Lung (tissue), 11 donors: ENCODE measurements at regions not wholly inside any gene's neighbourhood (a gene's known extent, or its start where the extent isn't known, plus 50 kb on each side); places are given as distances from the start of the nearest gene placed in this dataset.
"Not testable (repeated sequence)": the region's sequence is repeated elsewhere in the genome, so short reads cannot be mapped to it uniquely, and the experiment has no call there.

Source experiments
- ATAC-seq: fragments of 200-7000 bp; cut with Tn5 transposase; one replicate; pipeline ENCODE4 v1.9.1; 2020; ENCODE audit warnings: moderate number of reproducible peaks; ENCODE audit not compliant: insufficient read depth, low FRiP score
- DNase-seq, 3 donors: peaks; one replicate each; pipeline ENCODE4 v3.0.0-alpha.2; 2013 to 2017
- H3K27ac ChIP-seq, 2 donors: one replicate each; pipeline ENCODE4 v1.5.1; 2013; ENCODE audit warnings: mild to moderate bottlenecking in 2 of 2, moderate library complexity in 2 of 2, control low read depth in 1 of 2, inconsistent platforms in 1 of 2, low read depth in 1 of 2, low read length in 1 of 2
- H3K27me3 ChIP-seq, 3 donors: one replicate each; pipeline ENCODE4 v1.5.1; 2013; ENCODE audit warnings: low read length in 2 of 3; ENCODE audit not compliant: control insufficient read depth in 3 of 3, insufficient read depth in 3 of 3
- H3K36me3 ChIP-seq, 4 donors: one replicate each; pipeline ENCODE4 v1.5.1; 2013; ENCODE audit warnings: low read length in 4 of 4, mild to moderate bottlenecking in 1 of 4, moderate library complexity in 1 of 4; ENCODE audit not compliant: control insufficient read depth in 4 of 4, insufficient read depth in 4 of 4
- H3K4me1 ChIP-seq, 5 donors: one replicate each; pipeline ENCODE4 v1.5.1; 2013; ENCODE audit warnings: low read length in 5 of 5, mild to moderate bottlenecking in 2 of 5, moderate library complexity in 1 of 5; ENCODE audit not compliant: control insufficient read depth in 5 of 5, insufficient read depth in 5 of 5
- H3K4me3 ChIP-seq: one replicate; pipeline ENCODE4 v1.5.1; 2013; ENCODE audit warnings: mild to moderate bottlenecking, control low read depth, moderate library complexity
- H3K9ac ChIP-seq, 2 donors: one replicate each; pipeline ENCODE4 v1.5.1; 2013; ENCODE audit warnings: low read length in 2 of 2, control low read depth in 1 of 2; ENCODE audit not compliant: insufficient read depth in 1 of 2
- H3K9me3 ChIP-seq, 4 donors: one replicate each; pipeline ENCODE4 v1.5.1; 2013; ENCODE audit warnings: low read length in 3 of 4, mild to moderate bottlenecking in 1 of 4, moderate library complexity in 1 of 4; ENCODE audit not compliant: control insufficient read depth in 4 of 4, insufficient read depth in 3 of 4
- WGBS, 2 donors: extraction: QIAGEN DNeasy Blood & Tissue Kit; methylation state at CpG; one replicate each; pipeline ENCODE4 v1.1.7; 2013; 5-methylcytosine and 5-hydroxymethylcytosine counted together
- TF ChIP-seq, protein P1 (sequence below): IDR thresholded peaks from 2 replicates; pipeline ENCODE4 v1.5.1; 2012; ENCODE audit warnings: mild to moderate bottlenecking; ENCODE audit errors: control extremely low read depth, extremely low read depth
- donor health status: control.
- donor health status: control.
- donor health status: Bipolar disorder and iron deficiency.
- donor health status: healthy.
- donor health status: DM: yes; HTN: yes; CAD: no.

DNA sequence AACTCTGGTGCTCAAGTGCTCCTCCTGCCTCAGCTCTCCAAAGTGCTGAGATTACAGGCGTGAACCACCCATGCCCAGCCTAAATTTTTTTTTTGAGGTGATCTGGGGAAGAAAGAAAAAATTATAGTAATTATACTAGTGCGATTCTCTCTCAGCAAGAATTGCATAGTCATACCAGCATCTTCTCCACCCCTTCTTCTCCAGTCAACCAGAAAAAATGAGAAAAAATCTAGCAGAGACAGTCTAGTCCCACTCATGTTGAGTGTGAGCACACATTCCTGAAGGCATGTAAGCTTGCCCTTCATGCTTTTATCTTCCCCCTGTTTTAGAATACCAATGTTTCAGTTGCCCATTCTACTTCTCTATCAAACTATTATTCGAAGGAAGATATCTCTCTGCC, 207.6 kb downstream of the S1PR1 start:
- TF ChIP-seq, protein P1, sequence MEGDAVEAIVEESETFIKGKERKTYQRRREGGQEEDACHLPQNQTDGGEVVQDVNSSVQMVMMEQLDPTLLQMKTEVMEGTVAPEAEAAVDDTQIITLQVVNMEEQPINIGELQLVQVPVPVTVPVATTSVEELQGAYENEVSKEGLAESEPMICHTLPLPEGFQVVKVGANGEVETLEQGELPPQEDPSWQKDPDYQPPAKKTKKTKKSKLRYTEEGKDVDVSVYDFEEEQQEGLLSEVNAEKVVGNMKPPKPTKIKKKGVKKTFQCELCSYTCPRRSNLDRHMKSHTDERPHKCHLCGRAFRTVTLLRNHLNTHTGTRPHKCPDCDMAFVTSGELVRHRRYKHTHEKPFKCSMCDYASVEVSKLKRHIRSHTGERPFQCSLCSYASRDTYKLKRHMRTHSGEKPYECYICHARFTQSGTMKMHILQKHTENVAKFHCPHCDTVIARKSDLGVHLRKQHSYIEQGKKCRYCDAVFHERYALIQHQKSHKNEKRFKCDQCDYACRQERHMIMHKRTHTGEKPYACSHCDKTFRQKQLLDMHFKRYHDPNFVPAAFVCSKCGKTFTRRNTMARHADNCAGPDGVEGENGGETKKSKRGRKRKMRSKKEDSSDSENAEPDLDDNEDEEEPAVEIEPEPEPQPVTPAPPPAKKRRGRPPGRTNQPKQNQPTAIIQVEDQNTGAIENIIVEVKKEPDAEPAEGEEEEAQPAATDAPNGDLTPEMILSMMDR, result no peak
- no peak for DNase-seq
- no peak overlapping the region for H3K27ac ChIP-seq
- peaks cover 0 to 14% (median 10%) of the 10 kb centered on the region in 5 donors for H3K4me1 ChIP-seq
- no peak for ATAC-seq
- no peak overlapping the region for H3K4me3 ChIP-seq
- WGBS, 2 donors, result 88 to 94% methylated on average over 3 of the region's 3 CpGs
- H3K36me3 ChIP-seq, result no peaks in the 10 kb centered on the region
- H3K9me3 ChIP-seq, result no peaks in the 10 kb centered on the region
- no peaks in the 10 kb centered on the region for H3K27me3 ChIP-seq
- H3K9ac ChIP-seq, result no peak overlapping the region

DNA sequence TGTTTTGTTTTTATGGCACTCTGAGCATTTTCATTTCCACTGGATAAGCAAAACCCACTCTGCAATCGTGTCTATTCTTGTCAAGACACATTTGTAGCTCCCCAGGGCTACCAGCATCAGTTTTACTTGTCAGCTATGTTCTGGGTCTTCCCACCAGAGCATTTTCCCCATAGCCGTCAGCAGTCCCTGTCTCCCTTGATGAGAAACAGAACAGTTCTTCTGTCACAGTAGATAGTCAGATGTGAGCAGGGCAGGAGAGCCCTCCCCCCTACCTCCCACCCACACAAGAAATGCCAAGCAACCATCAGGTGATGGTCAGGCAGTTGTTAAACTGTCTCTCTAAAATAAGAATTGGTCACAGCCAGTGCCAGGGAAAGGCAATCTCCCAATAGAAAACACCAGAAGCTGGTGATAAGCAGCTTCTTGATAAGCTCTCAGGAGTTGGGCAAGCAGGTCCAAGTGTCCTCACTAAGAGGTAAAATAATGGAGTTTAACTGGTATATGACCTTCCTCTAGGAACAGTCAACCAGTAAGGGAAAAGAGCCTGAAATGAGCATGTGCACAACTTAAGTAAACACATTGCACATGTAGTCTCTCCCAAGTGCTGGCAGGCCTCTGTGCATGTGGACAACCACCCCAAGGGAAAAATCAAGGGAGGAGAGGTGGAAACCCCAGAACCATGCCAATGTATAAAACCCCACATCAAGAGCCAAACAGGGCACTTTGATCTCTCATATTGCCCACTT, 208.2 kb downstream of the S1PR1 start:
- Histone ChIP-seq H3K4me3 (no peak overlapping the region), H3K9ac (no peak overlapping the region), H3K36me3 (no peaks in the 10 kb centered on the region), H3K9me3 (no peaks in the 10 kb centered on the region), H3K4me1 (peaks cover 0 to 8% (median 7%) of the 10 kb centered on the region in 5 donors), H3K27ac (no peak overlapping the region), H3K27me3 (no peaks in the 10 kb centered on the region)
- TF ChIP-seq, protein P1, result no peak
- ATAC-seq (no peak), DNase-seq (no peak)
- 65 to 72% methylated on average over 2 of the region's 2 CpGs for WGBS, 2 donors

DNA sequence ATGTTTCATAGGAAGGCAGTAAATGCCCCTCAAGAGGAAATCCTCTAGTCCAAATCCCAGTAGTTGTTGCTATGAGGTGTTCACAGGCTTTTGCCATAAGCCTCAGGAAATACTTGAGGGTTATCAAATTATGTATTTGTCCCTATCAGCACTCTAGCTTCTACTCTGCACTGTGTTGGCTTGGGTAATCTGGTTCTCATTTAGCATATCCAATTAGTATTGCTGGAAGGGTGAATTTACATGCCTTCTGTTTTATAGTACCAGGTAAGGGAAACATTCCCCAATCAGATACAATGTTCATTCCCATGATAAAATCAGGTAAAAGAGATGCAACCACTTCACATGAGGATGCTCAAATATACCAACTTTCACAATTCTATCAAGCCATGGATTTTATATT, 211.2 kb downstream of the S1PR1 start:
- Histone ChIP-seq H3K9me3 (no peaks in the 10 kb centered on the region), H3K4me3 (no peak overlapping the region), H3K9ac (no peak overlapping the region), H3K36me3 (no peaks in the 10 kb centered on the region), H3K27me3 (no peaks in the 10 kb centered on the region), H3K4me1 (no peaks in the 10 kb centered on the region), H3K27ac (no peak overlapping the region)
- no peak for ATAC-seq
- TF ChIP-seq, protein P1, result no peak
- no peak for DNase-seq

DNA sequence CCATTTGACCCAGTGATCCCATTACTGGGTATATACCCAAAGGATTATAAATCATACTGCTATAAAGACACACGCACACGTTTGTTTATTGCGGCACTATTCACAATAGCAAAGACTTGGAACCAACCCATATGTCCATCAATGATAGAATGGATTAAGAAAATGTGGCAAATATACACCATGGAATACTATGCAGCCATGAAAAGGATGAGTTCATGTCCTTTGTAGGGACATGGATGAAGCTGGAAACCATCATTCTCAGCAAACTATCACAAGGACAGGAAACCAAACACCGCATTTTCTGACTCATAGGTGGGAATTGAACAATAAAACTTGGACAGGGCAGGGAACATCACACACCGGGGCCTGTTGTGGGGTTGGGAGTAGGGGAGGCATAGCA, 213.9 kb downstream of the S1PR1 start:
- H3K9ac ChIP-seq, H3K27me3 ChIP-seq, H3K27ac ChIP-seq, ATAC-seq, DNase-seq, H3K9me3 ChIP-seq, H3K4me1 ChIP-seq, H3K4me3 ChIP-seq, H3K36me3 ChIP-seq: not testable (repeated sequence)
- 86 to 98% methylated on average over 5 of the region's 5 CpGs for WGBS, 2 donors
